ENCODE measurements at regions not wholly inside any gene's neighbourhood (a gene's known extent, or its start where the extent isn't known, plus 50 kb on each side); places are given as distances from the start of the nearest gene placed in this dataset.
"Not testable (repeated sequence)": the region's sequence is repeated elsewhere in the genome, so short reads cannot be mapped to it uniquely, and the experiment has no call there.

- POLR2A ChIA-PET: no interaction called here
- DNase-seq (no peak), ATAC-seq (no peak)
- H3K4me3 Mint-ChIP-seq: no peak overlapping the region
- H3K4me1 Mint-ChIP-seq: no peaks in the 10 kb centered on the region
- H3K27ac Mint-ChIP-seq: no peak overlapping the region
- peaks cover 0 to 7% (median 0%) of the 10 kb centered on the region in 3 donors for H3K36me3 Mint-ChIP-seq
- peaks cover 5 to 34% (median 21%) of the 10 kb centered on the region in 9 donors for H3K9me3 Mint-ChIP-seq
- peaks cover 0 to 1% (median 0%) of the 10 kb centered on the region in 5 donors for H3K27me3 Mint-ChIP-seq
Observed at GRCh38 chr17:52674686-52675085, 516.2 kb upstream of the CA10 start.

- Mint-ChIP-seq H3K36me3 (no peaks in the 10 kb centered on the region), H3K27me3 (peaks cover 0 to 1% (median 0%) of the 10 kb centered on the region in 5 donors), H3K9me3 (peaks cover 1 to 25% (median 12%) of the 10 kb centered on the region in 9 donors), H3K4me1 (no peaks in the 10 kb centered on the region), H3K4me3 (no peak overlapping the region), H3K27ac (no peak overlapping the region)
- DNase-seq (no peak), ATAC-seq (no peak)
- POLR2A ChIA-PET: no interaction called here
Observed at GRCh38 chr17:52673791-52674190, 515.3 kb upstream of the CA10 start.

DNA sequence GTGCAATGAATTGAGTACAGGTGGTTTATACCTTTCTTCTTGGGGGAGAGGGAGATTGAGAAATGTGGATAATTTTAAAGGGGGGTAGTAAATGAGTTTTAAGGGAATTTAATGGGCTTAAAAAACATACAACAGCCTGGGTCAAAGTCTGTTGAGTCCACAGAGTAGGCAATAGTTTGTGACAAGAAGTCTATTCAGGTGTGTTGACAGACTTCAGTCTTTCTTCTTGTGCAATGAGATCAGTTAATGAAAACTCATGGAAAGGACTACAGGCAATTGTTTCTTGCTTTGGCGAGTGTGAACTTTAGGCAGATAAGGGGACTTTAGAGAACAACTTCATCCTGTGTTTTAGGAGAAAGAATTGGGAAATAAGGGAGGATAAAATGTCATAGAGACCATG is 507.8 kb upstream of the CA10 start:
- Mint-ChIP-seq H3K4me3 (no peak overlapping the region), H3K36me3 (no peaks in the 10 kb centered on the region), H3K9me3 (peaks cover 0 to 19% (median 7%) of the 10 kb centered on the region in 9 donors), H3K27me3 (no peaks in the 10 kb centered on the region), H3K27ac (no peak overlapping the region), H3K4me1 (no peaks in the 10 kb centered on the region)
- DNase-seq: no peak
- ATAC-seq: no peak
- POLR2A ChIA-PET: no interaction called here

DNA sequence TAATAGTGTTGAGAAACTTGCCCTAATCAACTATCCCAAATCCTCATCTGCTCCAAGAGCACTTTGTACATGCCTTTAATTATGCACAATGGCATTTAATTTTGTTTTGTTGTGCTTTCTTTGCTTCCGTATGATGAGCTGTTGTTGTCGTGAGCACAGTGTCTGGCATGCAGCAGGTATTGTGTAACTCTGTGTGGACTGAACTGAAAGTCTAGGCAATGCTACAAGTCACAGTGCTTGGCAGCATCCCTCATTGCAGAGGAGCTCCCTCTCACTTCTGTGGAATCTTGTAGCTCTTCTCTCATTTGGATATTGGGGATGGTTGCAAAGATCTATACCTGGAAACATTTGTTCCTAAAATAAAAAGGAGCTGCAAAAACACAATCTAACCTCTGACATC is 502.2 kb upstream of the CA10 start:
- Mint-ChIP-seq H3K9me3 (peaks cover 0 to 12% (median 2%) of the 10 kb centered on the region in 9 donors), H3K36me3 (no peaks in the 10 kb centered on the region), H3K4me1 (no peaks in the 10 kb centered on the region), H3K27me3 (no peaks in the 10 kb centered on the region), H3K4me3 (no peak overlapping the region), H3K27ac (no peak overlapping the region)
- ATAC-seq (no peak), DNase-seq (no peak)
- POLR2A ChIA-PET: no interaction called here

DNA sequence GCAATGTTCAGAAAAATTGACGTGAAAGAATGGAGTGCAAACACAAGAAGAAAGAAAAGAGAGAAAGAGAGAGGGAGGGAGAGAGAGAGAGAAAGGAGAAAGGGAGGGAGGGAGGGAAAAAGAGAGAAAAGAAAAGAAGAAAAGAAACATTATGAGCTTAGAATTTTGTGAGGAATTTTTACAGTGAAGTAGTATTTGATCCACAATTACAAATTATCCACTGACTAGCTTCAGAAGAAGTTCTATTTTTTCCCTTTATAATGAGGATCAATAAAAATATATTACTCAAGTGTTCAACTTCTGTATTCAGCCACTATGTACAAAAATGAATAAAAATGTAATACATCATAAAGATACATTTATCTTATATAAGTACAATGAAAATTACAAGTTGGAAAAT is 494.5 kb upstream of the CA10 start:
- POLR2A ChIA-PET: no interaction called here
- no peak overlapping the region for H3K27ac Mint-ChIP-seq
- H3K27me3 Mint-ChIP-seq: no peaks in the 10 kb centered on the region
- no peaks in the 10 kb centered on the region for H3K36me3 Mint-ChIP-seq
- H3K9me3 Mint-ChIP-seq: peaks cover 0 to 20% (median 2%) of the 10 kb centered on the region in 9 donors
- H3K4me3 Mint-ChIP-seq: no peak overlapping the region
- DNase-seq (no peak), ATAC-seq (no peak)
- no peaks in the 10 kb centered on the region for H3K4me1 Mint-ChIP-seq

GRCh38 chr17:52648995-52649394 is 490.5 kb upstream of the CA10 start:
- no peak for ATAC-seq
- H3K9me3 Mint-ChIP-seq: peaks cover 0 to 20% (median 2%) of the 10 kb centered on the region in 9 donors
- H3K4me1 Mint-ChIP-seq: no peaks in the 10 kb centered on the region
- no peaks in the 10 kb centered on the region for H3K27me3 Mint-ChIP-seq
- H3K36me3 Mint-ChIP-seq: no peaks in the 10 kb centered on the region
- POLR2A ChIA-PET: no interaction called here
- H3K27ac Mint-ChIP-seq: no peak overlapping the region
- DNase-seq: no peak
- H3K4me3 Mint-ChIP-seq: no peak overlapping the region

GRCh38 chr17:52647411-52647810 is 488.9 kb upstream of the CA10 start:
- ATAC-seq: no peak
- no peak for DNase-seq
- Mint-ChIP-seq H3K4me3 (no peak overlapping the region), H3K9me3 (peaks cover 0 to 11% (median 2%) of the 10 kb centered on the region in 9 donors), H3K27me3 (no peaks in the 10 kb centered on the region), H3K27ac (no peak overlapping the region), H3K36me3 (no peaks in the 10 kb centered on the region), H3K4me1 (no peaks in the 10 kb centered on the region)
- POLR2A ChIA-PET: no interaction called here

DNA sequence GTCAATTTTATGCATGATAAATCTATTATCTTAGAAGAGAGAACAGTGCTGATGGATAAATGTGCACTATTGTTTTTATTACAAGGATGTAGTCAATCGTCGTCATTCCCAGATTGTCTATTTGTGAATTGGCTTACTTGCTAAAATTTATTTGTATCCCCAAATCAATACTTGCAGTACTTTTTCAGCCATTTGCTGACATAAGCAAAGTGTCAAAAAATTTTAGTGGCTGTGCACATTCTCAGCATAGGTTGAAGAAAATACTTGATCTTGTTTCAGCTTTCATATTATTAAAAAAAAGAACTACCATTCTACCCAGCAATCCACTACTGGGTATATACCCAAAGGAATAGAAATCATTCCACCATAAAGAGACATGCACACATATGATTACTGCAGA is 477.9 kb upstream of the CA10 start:
- no peak for DNase-seq
- Mint-ChIP-seq H3K27me3 (no peaks in the 10 kb centered on the region), H3K36me3 (peaks cover 0 to 5% (median 0%) of the 10 kb centered on the region in 3 donors), H3K9me3 (peaks cover 0 to 13% (median 8%) of the 10 kb centered on the region in 9 donors), H3K27ac (no peak overlapping the region), H3K4me1 (no peaks in the 10 kb centered on the region), H3K4me3 (no peak overlapping the region)
- POLR2A ChIA-PET: no interaction called here
- no peak for ATAC-seq

- DNase-seq (no peak), ATAC-seq (no peak)
- Mint-ChIP-seq H3K36me3 (no peaks in the 10 kb centered on the region), H3K9me3 (peaks cover 0 to 4% (median 0%) of the 10 kb centered on the region in 9 donors), H3K4me1 (no peaks in the 10 kb centered on the region), H3K4me3 (no peak overlapping the region), H3K27ac (no peak overlapping the region), H3K27me3 (no peaks in the 10 kb centered on the region)
- POLR2A ChIA-PET: no interaction called here
Observed at GRCh38 chr17:52606590-52606989, 448.1 kb upstream of the CA10 start.

GRCh38 chr17:52606098-52606497 is 447.6 kb upstream of the CA10 start:
- Mint-ChIP-seq H3K36me3 (no peaks in the 10 kb centered on the region), H3K9me3 (peaks cover 0 to 6% (median 0%) of the 10 kb centered on the region in 9 donors), H3K4me3 (no peak overlapping the region), H3K27me3 (no peaks in the 10 kb centered on the region), H3K27ac (no peak overlapping the region), H3K4me1 (no peaks in the 10 kb centered on the region)
- POLR2A ChIA-PET: no interaction called here
- DNase-seq (no peak), ATAC-seq (no peak)

- Mint-ChIP-seq H3K4me1 (no peaks in the 10 kb centered on the region), H3K27ac (no peak overlapping the region), H3K4me3 (no peak overlapping the region), H3K9me3 (peaks cover 0 to 12% (median 0%) of the 10 kb centered on the region in 9 donors), H3K27me3 (no peaks in the 10 kb centered on the region), H3K36me3 (no peaks in the 10 kb centered on the region)
- POLR2A ChIA-PET: no interaction called here
- ATAC-seq: no peak
- DNase-seq: no peak
Observed at GRCh38 chr17:52604105-52604504, 445.6 kb upstream of the CA10 start.

DNA sequence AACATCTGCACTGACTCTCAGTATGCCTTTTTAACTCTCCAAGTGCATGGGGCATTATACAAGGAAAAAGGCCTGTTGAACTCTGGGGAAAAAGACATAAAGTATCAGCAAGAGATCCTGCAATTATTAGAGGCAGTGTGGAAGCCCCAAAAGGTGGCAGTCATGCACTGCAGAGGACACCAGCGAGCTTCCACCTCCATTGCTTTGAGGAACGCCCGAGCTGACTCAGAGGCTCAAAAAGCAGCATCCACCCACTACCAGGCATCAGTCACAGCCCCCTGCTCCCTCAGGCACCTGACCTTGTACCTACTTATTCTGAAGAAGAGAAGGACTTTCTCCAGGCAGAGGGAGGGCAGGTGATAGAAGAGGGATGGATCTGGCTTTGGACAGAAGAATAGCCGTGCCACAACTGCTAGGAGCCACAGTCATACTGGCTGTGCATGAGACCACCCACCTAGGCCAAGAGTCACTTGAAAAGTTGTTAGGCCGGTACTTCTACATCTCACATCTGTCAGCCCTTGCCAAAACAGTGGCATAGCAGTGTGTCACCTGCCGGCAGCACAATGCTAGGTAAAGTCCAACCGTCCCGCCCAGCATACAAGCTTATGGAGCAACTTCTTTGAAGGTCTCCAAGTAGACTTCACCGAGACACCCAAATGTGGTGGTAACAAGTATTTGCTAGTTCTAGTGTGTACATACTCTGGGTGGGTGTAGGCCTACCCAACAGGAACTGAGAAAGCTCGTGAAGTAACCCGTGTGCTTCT is 439.1 kb upstream of the CA10 start:
- H3K27me3 Mint-ChIP-seq, POLR2A ChIA-PET, H3K36me3 Mint-ChIP-seq, ATAC-seq, DNase-seq, H3K27ac Mint-ChIP-seq, H3K4me1 Mint-ChIP-seq, H3K4me3 Mint-ChIP-seq: not testable (repeated sequence)
- peaks cover 0 to 22% (median 2%) of the 10 kb centered on the region in 9 donors for H3K9me3 Mint-ChIP-seq

DNA sequence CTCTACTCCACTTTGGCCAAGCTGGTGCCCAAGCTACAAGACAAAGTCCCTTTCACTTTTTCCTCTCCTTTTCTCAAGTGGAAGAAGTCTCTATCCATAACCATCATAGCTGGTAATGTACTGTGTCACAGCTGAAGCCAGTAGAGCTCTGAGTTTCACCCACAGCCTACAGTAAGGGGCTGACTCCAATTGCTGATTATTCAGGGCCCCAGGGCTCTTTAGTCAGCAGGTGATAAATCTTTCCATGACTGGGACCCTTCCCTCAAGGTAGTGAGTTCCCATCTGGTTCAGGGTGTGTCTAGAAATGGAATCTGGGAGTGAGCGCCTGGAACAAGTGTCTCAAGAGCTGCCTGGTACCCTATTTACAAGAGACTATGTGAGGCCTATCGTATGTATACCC is 436.0 kb upstream of the CA10 start:
- Mint-ChIP-seq H3K4me3 (no peak overlapping the region), H3K4me1 (no peaks in the 10 kb centered on the region), H3K27me3 (no peaks in the 10 kb centered on the region), H3K36me3 (no peaks in the 10 kb centered on the region), H3K9me3 (peaks cover 0 to 36% (median 16%) of the 10 kb centered on the region in 9 donors), H3K27ac (no peak overlapping the region)
- POLR2A ChIA-PET: no interaction called here
- ATAC-seq: no peak
- no peak for DNase-seq

GRCh38 chr17:52546990-52547389 is 388.5 kb upstream of the CA10 start:
- H3K36me3 Mint-ChIP-seq: peaks cover 0 to 7% (median 0%) of the 10 kb centered on the region in 3 donors
- no peak for DNase-seq
- peaks cover 0 to 1% (median 0%) of the 10 kb centered on the region in 5 donors for H3K27me3 Mint-ChIP-seq
- H3K4me3 Mint-ChIP-seq: no peak overlapping the region
- no peaks in the 10 kb centered on the region for H3K4me1 Mint-ChIP-seq
- POLR2A ChIA-PET: no interaction called here
- no peak overlapping the region for H3K27ac Mint-ChIP-seq
- peaks cover 5 to 23% (median 10%) of the 10 kb centered on the region in 9 donors for H3K9me3 Mint-ChIP-seq
- ATAC-seq: no peak

All from naive thymus-derived CD8-positive, alpha-beta T cell (primary cell).